OCI-LY7 (cell line): ENCODE measurements at regions not wholly inside any gene's neighbourhood (a gene's known extent, or its start where the extent isn't known, plus 50 kb on each side); places are given as distances from the start of the nearest gene placed in this dataset.

Source experiments
- CTCF ChIP-seq: fragments of 200-600 bp; sonication (generic); conservative IDR thresholded peaks from 2 replicates; pipeline ENCODE4 v1.5.1; 2014; ENCODE audit warnings: mild to moderate bottlenecking, antibody characterized with exemption, low read length, moderate library complexity, mixed read lengths
- EZH2phosphoT487 ChIP-seq: fragments of 200-600 bp; sonication (generic); IDR thresholded peaks from 2 replicates; pipeline ENCODE4 v1.6.1; 2018; ENCODE audit warnings: low read depth, borderline replicate concordance, mild to moderate bottlenecking, mixed run types, antibody characterized with exemption, low read length, moderate library complexity, mixed read lengths

- TF ChIP-seq CTCF = no peak
- TF ChIP-seq EZH2phosphoT487 = no peak
Observed at GRCh38 chr7:106165337-106165736, 53.2 kb upstream of the SYPL1 start.
